ENCODE measurements at regions not wholly inside any gene's neighbourhood (a gene's known extent, or its start where the extent isn't known, plus 50 kb on each side); places are given as distances from the start of the nearest gene placed in this dataset.

DNA sequence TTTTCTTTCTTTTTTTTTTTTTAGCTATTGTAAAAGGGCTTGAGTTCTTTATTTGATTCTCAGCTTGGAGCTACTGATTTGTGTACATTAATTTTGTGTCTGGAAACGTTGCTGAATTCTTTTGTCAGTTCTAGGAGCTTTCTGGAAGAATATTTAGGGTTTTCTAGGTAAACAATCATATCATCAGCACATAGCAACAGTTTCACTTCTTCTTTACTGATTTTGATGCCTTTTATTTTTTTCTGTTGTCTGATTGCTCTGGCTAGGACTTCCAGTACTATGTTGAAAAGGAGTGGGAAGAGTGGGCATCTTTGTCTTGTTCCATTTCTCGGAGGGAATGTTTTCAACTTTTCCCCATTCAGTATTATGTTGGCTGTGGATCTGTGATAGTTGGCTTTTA, 292.2 kb downstream of the GABRG1 start:
- Histone ChIP-seq H2AFZ (ENCODE audit: low read depth, low read length) (no peak overlapping the region), H3K27ac (ENCODE audit: insufficient read depth, low read depth, low read length) (no peak overlapping the region), H3K9me3 (replicated peaks; ENCODE audit: control insufficient read depth, insufficient read depth, low read length) (no peaks in the 10 kb centered on the region), H3K4me1 (ENCODE audit: control insufficient read depth, extremely low read depth, insufficient read depth, low read length) (no peaks in the 10 kb centered on the region), H3K79me2 (ENCODE audit: control insufficient read depth, insufficient read depth, low read length) (no peaks in the 10 kb centered on the region), H4K20me1 (replicated peaks; ENCODE audit: control insufficient read depth, extremely low read depth, insufficient read depth, low read length) (no peaks in the 10 kb centered on the region), H3K4me3 (replicated peaks in 1 of 3; ENCODE audit: insufficient read depth in 1 of 3, low read depth in 1 of 3, low read length in 3 of 3) (no peak overlapping the region), H3K9ac (replicated peaks; ENCODE audit: extremely low read depth, insufficient read depth, low read length) (no peak overlapping the region), H3K36me3 (ENCODE audit: control insufficient read depth in 2 of 2, extremely low read depth in 1 of 2, insufficient read depth in 2 of 2, low read length in 2 of 2) (no peaks in the 10 kb centered on the region), H3K9me1 (replicated peaks; ENCODE audit: control insufficient read depth, extremely low read depth, insufficient read depth, low read length) (no peaks in the 10 kb centered on the region), H3K27me3 (ENCODE audit: control insufficient read depth in 2 of 2, insufficient read depth in 2 of 2, low read length in 2 of 2) (no peaks in the 10 kb centered on the region), H3K4me2 (ENCODE audit: insufficient read depth, low read length) (no peak overlapping the region)
- intact Hi-C loops (cut with micrococcal nuclease) (no loop called here), dilution Hi-C loops (cut with MboI; ENCODE audit: extremely low pct_ligation_motif_present, low sequenced_read_pairs) (no loop called here)
- DNase-seq (ENCODE audit: low read depth, low spot score) (no peak), FAIRE-seq (no peak)
- ChIA-PET POLR2A (no interaction called here), CTCF (no interaction called here)
- BruUV-seq (replicated peaks) = no TSS peak
- TF ChIP-seq GATA2 (IDR thresholded peaks at IDR 0.05; ENCODE audit: insufficient read depth, insufficient read length, low read depth, low read length) = no peak
- TF ChIP-seq JUN (IDR thresholded peaks at IDR 0.05; ENCODE audit: borderline replicate concordance, insufficient read depth, insufficient read length, low read depth) = no peak
- no peak for TF ChIP-seq EZH2 (IDR thresholded peaks at IDR 0.05; ENCODE audit: borderline replicate concordance, low read depth, low read length, severe bottlenecking)

DNA sequence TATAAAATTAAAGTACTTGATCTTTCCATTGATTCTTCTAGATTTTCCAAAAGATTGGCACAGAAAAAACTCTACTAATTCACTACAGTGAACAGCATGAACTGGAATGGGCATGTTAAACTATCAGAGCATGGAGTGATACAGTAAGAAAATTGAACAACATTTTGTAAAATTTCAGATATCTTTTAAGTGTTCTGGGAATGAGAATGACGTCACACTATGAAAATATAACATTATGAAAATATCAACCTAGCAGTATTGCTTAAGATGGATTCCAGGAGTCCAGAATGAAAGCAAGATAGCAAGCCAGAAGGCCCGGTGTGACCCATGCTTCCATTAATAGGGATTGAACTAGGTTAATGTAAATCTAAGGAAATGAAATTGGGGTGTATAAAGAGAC, 319.9 kb downstream of the GABRG1 start:
- no peaks in the 10 kb centered on the region for H4K20me1 ChIP-seq (replicated peaks; ENCODE audit: control insufficient read depth, extremely low read depth, insufficient read depth, low read length)
- H3K9ac ChIP-seq (replicated peaks; ENCODE audit: extremely low read depth, insufficient read depth, low read length) = no peak overlapping the region
- FAIRE-seq (no peak), DNase-seq (ENCODE audit: low read depth, low spot score) (no peak)
- H3K36me3 ChIP-seq (ENCODE audit: control insufficient read depth in 2 of 2, extremely low read depth in 1 of 2, insufficient read depth in 2 of 2, low read length in 2 of 2) = no peaks in the 10 kb centered on the region
- no peak overlapping the region for H3K27ac ChIP-seq (ENCODE audit: insufficient read depth, low read depth, low read length)
- H2AFZ ChIP-seq (ENCODE audit: low read depth, low read length) = no peak overlapping the region
- TF ChIP-seq MYC (IDR thresholded peaks at IDR 0.05; ENCODE audit: low read depth, low read length) (no peak), EZH2 (IDR thresholded peaks at IDR 0.05; ENCODE audit: borderline replicate concordance, low read depth, low read length, severe bottlenecking) (no peak), FOS (IDR thresholded peaks at IDR 0.05; ENCODE audit: borderline replicate concordance, insufficient read depth, low read length) (no peak), POLR2A (IDR thresholded peaks at IDR 0.05; ENCODE audit: low read depth, low read length) (no peak), GATA2 (IDR thresholded peaks at IDR 0.05; ENCODE audit: insufficient read depth, insufficient read length, low read depth, low read length) (no peak), JUN (IDR thresholded peaks at IDR 0.05; ENCODE audit: borderline replicate concordance, insufficient read depth, insufficient read length, low read depth) (no peak), MAX (IDR thresholded peaks at IDR 0.05; ENCODE audit: insufficient read depth, insufficient read length) (no peak), POLR2AphosphoS5 (IDR thresholded peaks at IDR 0.05; ENCODE audit: insufficient read depth, low read depth, low read length) (no peak)
- TF ChIP-seq, protein P1, sequence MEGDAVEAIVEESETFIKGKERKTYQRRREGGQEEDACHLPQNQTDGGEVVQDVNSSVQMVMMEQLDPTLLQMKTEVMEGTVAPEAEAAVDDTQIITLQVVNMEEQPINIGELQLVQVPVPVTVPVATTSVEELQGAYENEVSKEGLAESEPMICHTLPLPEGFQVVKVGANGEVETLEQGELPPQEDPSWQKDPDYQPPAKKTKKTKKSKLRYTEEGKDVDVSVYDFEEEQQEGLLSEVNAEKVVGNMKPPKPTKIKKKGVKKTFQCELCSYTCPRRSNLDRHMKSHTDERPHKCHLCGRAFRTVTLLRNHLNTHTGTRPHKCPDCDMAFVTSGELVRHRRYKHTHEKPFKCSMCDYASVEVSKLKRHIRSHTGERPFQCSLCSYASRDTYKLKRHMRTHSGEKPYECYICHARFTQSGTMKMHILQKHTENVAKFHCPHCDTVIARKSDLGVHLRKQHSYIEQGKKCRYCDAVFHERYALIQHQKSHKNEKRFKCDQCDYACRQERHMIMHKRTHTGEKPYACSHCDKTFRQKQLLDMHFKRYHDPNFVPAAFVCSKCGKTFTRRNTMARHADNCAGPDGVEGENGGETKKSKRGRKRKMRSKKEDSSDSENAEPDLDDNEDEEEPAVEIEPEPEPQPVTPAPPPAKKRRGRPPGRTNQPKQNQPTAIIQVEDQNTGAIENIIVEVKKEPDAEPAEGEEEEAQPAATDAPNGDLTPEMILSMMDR (IDR thresholded peaks at IDR 0.05; ENCODE audit: extremely low read depth in 1 of 2, insufficient read depth in 1 of 2, low read depth in 1 of 2, low read length in 2 of 2) = no peak
- POLR2A ChIA-PET = no interaction called here
- H3K9me1 ChIP-seq (replicated peaks; ENCODE audit: control insufficient read depth, extremely low read depth, insufficient read depth, low read length) = no peaks in the 10 kb centered on the region
- intact Hi-C loops (cut with micrococcal nuclease) (no loop called here), dilution Hi-C loops (cut with MboI; ENCODE audit: extremely low pct_ligation_motif_present, low sequenced_read_pairs) (no loop called here)
- H3K9me3 ChIP-seq (replicated peaks; ENCODE audit: control insufficient read depth, insufficient read depth, low read length) = no peaks in the 10 kb centered on the region
- H3K4me2 ChIP-seq (ENCODE audit: insufficient read depth, low read length) = no peak overlapping the region
- H3K27me3 ChIP-seq (ENCODE audit: control insufficient read depth in 2 of 2, insufficient read depth in 2 of 2, low read length in 2 of 2) = no peaks in the 10 kb centered on the region
- BruUV-seq (replicated peaks) = no TSS peak
- H3K4me3 ChIP-seq (replicated peaks in 1 of 3; ENCODE audit: insufficient read depth in 1 of 3, low read depth in 1 of 3, low read length in 3 of 3) = no peak overlapping the region
- H3K79me2 ChIP-seq (ENCODE audit: control insufficient read depth, insufficient read depth, low read length) = no peaks in the 10 kb centered on the region
- CTCF ChIA-PET = no interaction called here
- H3K4me1 ChIP-seq (ENCODE audit: control insufficient read depth, extremely low read depth, insufficient read depth, low read length) = no peaks in the 10 kb centered on the region

All from endothelial cell of umbilical vein (primary cell).